ENCODE measurements at regions not wholly inside any gene's neighbourhood (a gene's known extent, or its start where the extent isn't known, plus 50 kb on each side); places are given as distances from the start of the nearest gene placed in this dataset.

DNA sequence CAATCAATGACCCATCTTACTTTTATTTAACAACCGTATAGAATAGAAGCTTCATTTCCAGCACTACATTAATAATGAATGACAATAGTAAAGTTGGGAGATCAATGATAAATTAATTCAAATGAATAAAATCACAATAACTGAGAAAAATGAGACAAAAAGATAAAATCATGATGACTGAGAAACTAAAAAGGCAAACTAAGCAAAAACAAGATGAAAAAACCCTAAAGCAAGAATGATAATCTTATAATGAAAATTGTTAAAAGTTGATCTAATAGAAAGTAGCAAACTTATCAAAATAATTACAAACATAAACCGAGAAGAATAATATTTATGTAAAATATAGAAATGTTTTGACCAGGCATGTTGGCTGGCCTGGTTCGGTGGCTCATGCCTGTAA, 130.4 kb upstream of the INPP4B start:
- H3K9me3 ChIP-seq, result no peaks in the 10 kb centered on the region
- no peak overlapping the region for H3K4me3 ChIP-seq (ENCODE audit: control insufficient read depth in 1 of 2, extremely low read depth in 1 of 2, low read length in 1 of 2)
- H3K27ac ChIP-seq (ENCODE audit: low read length), result no peak overlapping the region
- H3K27me3 ChIP-seq (replicated peaks in 1 of 2; ENCODE audit: control insufficient read depth in 2 of 2, extremely low read depth in 1 of 2, insufficient read depth in 2 of 2, low read length in 1 of 2), result no peaks in the 10 kb centered on the region
- ATAC-seq (replicated peaks in 1 of 4) (no peak), DNase-seq (no peak)
- Mint-ChIP-seq H3K9me3 (no peaks in the 10 kb centered on the region), H3K27ac (no peak overlapping the region), H3K4me1 (no peaks in the 10 kb centered on the region), H3K4me3 (no peak overlapping the region), H3K27me3 (peaks cover under 1 to 3% of the 10 kb centered on the region in 2 donors), H3K36me3 (no peaks in the 10 kb centered on the region)
- 100% methylated on average over 1 of the region's 3 CpGs for WGBS (ENCODE audit: insufficient coverage)
- H3K36me3 ChIP-seq (ENCODE audit: control insufficient read depth in 2 of 2, extremely low read depth in 1 of 2, insufficient read depth in 1 of 2, low read length in 1 of 2), result no peaks in the 10 kb centered on the region
- no peaks in the 10 kb centered on the region for H3K4me1 ChIP-seq (ENCODE audit: control insufficient read depth in 1 of 2, extremely low read depth in 1 of 2, insufficient read depth in 2 of 2, low read length in 2 of 2)
- CTCF ChIA-PET, result no interaction called here
- POLR2A ChIA-PET, result no interaction called here

GRCh38 chr4:142977182-142977581, 131.1 kb upstream of the INPP4B start:
- no peaks in the 10 kb centered on the region for H3K36me3 ChIP-seq (ENCODE audit: control insufficient read depth in 2 of 2, extremely low read depth in 1 of 2, insufficient read depth in 1 of 2, low read length in 1 of 2)
- no peak overlapping the region for H3K27ac ChIP-seq (ENCODE audit: low read length)
- CTCF ChIA-PET, result no interaction called here
- H3K4me1 Mint-ChIP-seq, result no peaks in the 10 kb centered on the region
- H3K27me3 Mint-ChIP-seq, result peaks cover 1 to 3% of the 10 kb centered on the region in 2 donors
- H3K4me3 ChIP-seq (ENCODE audit: control insufficient read depth in 1 of 2, extremely low read depth in 1 of 2, low read length in 1 of 2), result no peak overlapping the region
- H3K9me3 ChIP-seq, result no peaks in the 10 kb centered on the region
- no CpG with 5 or more reads among the region's 1 CpG for WGBS (ENCODE audit: insufficient coverage)
- no peaks in the 10 kb centered on the region for H3K9me3 Mint-ChIP-seq
- no peak overlapping the region for H3K4me3 Mint-ChIP-seq
- POLR2A ChIA-PET, result no interaction called here
- H3K36me3 Mint-ChIP-seq, result no peaks in the 10 kb centered on the region
- H3K27me3 ChIP-seq (replicated peaks in 1 of 2; ENCODE audit: control insufficient read depth in 2 of 2, extremely low read depth in 1 of 2, insufficient read depth in 2 of 2, low read length in 1 of 2), result no peaks in the 10 kb centered on the region
- H3K4me1 ChIP-seq (ENCODE audit: control insufficient read depth in 1 of 2, extremely low read depth in 1 of 2, insufficient read depth in 2 of 2, low read length in 2 of 2), result no peaks in the 10 kb centered on the region
- DNase-seq (no peak), ATAC-seq (replicated peaks in 1 of 4) (no peak)
- H3K27ac Mint-ChIP-seq, result no peak overlapping the region

DNA sequence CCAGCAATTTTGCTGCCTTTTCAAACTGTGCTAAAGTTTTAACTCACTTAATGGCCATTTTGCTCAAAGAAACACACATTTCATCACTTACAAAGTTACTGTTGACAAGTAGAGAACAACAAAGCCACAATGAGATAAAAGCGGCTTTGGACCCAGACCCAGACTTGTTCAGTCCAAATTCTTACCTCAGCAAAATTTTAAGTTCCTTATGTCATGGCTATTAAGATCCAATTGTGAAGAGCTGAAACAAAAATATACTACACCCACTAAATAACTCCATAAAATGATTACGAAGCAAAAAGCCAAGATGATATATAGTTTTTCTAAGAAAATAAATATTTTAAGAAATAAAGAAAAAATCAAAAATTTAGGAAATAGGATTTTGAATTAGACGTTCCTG, 137.0 kb upstream of the INPP4B start:
- ATAC-seq (replicated peaks in 1 of 4) (no peak), DNase-seq (no peak)
- Mint-ChIP-seq H3K27me3 (peaks cover 0 to 1% of the 10 kb centered on the region in 2 donors), H3K9me3 (peaks cover 0 to 4% (median 4%) of the 10 kb centered on the region in 3 donors), H3K27ac (no peak overlapping the region), H3K36me3 (no peaks in the 10 kb centered on the region), H3K4me1 (no peaks in the 10 kb centered on the region), H3K4me3 (no peak overlapping the region)
- no peaks in the 10 kb centered on the region for H3K9me3 ChIP-seq
- no peaks in the 10 kb centered on the region for H3K27me3 ChIP-seq (replicated peaks in 1 of 2; ENCODE audit: control insufficient read depth in 2 of 2, extremely low read depth in 1 of 2, insufficient read depth in 2 of 2, low read length in 1 of 2)
- ChIA-PET POLR2A (no interaction called here), CTCF (no interaction called here)
- H3K27ac ChIP-seq (ENCODE audit: low read length), result no peak overlapping the region
- H3K4me1 ChIP-seq (ENCODE audit: control insufficient read depth in 1 of 2, extremely low read depth in 1 of 2, insufficient read depth in 2 of 2, low read length in 2 of 2), result no peaks in the 10 kb centered on the region
- 100% methylated on average over 1 of the region's 3 CpGs for WGBS (ENCODE audit: insufficient coverage)
- no peaks in the 10 kb centered on the region for H3K36me3 ChIP-seq (ENCODE audit: control insufficient read depth in 2 of 2, extremely low read depth in 1 of 2, insufficient read depth in 1 of 2, low read length in 1 of 2)
- H3K4me3 ChIP-seq (ENCODE audit: control insufficient read depth in 1 of 2, extremely low read depth in 1 of 2, low read length in 1 of 2), result no peak overlapping the region

GRCh38 chr4:142983589-142983988, 137.5 kb upstream of the INPP4B start:
- Mint-ChIP-seq H3K27ac (no peak overlapping the region), H3K4me1 (no peaks in the 10 kb centered on the region), H3K27me3 (peaks cover 0 to 1% of the 10 kb centered on the region in 2 donors), H3K9me3 (peaks cover 2 to 4% (median 4%) of the 10 kb centered on the region in 3 donors), H3K4me3 (no peak overlapping the region), H3K36me3 (no peaks in the 10 kb centered on the region)
- no peak for ATAC-seq (replicated peaks in 1 of 4)
- H3K4me1 ChIP-seq (ENCODE audit: control insufficient read depth in 1 of 2, extremely low read depth in 1 of 2, insufficient read depth in 2 of 2, low read length in 2 of 2), result no peaks in the 10 kb centered on the region
- no peaks in the 10 kb centered on the region for H3K9me3 ChIP-seq
- WGBS (ENCODE audit: insufficient coverage), result 100% methylated on average over 1 of the region's 2 CpGs
- no peak overlapping the region for H3K4me3 ChIP-seq (ENCODE audit: control insufficient read depth in 1 of 2, extremely low read depth in 1 of 2, low read length in 1 of 2)
- no peak for DNase-seq
- H3K27ac ChIP-seq (ENCODE audit: low read length), result no peak overlapping the region
- ChIA-PET CTCF (no interaction called here), POLR2A (no interaction called here)
- no peaks in the 10 kb centered on the region for H3K36me3 ChIP-seq (ENCODE audit: control insufficient read depth in 2 of 2, extremely low read depth in 1 of 2, insufficient read depth in 1 of 2, low read length in 1 of 2)
- H3K27me3 ChIP-seq (replicated peaks in 1 of 2; ENCODE audit: control insufficient read depth in 2 of 2, extremely low read depth in 1 of 2, insufficient read depth in 2 of 2, low read length in 1 of 2), result no peaks in the 10 kb centered on the region

DNA sequence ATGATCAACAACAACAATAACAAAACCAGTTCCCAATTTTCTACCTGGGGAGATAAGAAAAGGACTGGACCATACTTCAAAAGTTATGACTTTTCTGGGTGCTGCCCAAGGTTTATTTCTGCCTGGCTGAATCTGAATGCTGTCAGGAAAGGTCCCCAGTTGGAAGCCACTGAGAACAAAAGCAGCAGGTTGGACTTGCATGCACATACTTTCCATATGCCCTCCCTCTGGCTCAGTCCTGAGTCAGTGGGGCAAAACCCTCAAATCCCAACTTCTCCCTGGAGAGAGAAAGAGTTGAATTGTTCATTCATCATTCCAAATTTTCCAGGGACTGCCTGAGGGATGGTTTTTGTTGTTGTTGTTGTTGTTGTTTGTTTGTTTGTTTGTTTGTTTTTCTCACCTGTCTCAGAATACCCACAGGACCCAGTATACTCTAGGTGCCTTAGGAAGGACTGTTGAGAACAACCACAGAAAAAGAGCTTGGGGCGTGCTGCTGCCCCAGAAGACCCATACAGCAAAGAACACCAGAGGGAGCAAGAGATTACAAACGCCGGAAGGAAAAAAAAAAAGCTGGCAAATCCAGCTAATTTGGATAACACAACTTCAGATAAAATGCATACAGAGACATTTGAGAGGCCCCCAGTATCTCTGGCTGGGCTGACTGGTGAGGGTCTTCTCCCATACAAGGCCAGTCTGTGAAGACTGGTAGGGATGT, 138.9 kb upstream of the INPP4B start:
- no peak for DNase-seq
- no peaks in the 10 kb centered on the region for H3K4me1 ChIP-seq (ENCODE audit: control insufficient read depth in 1 of 2, extremely low read depth in 1 of 2, insufficient read depth in 2 of 2, low read length in 2 of 2)
- no peak for ATAC-seq (replicated peaks in 1 of 4)
- Mint-ChIP-seq H3K27me3 (peaks cover 0 to 3% of the 10 kb centered on the region in 2 donors), H3K4me3 (no peak overlapping the region), H3K27ac (no peak overlapping the region), H3K9me3 (peaks cover 2 to 12% (median 8%) of the 10 kb centered on the region in 3 donors), H3K4me1 (no peaks in the 10 kb centered on the region), H3K36me3 (no peaks in the 10 kb centered on the region)
- H3K9me3 ChIP-seq, result no peaks in the 10 kb centered on the region
- WGBS (ENCODE audit: insufficient coverage), result no CpG with 5 or more reads among the region's 3 CpGs
- H3K4me3 ChIP-seq (ENCODE audit: control insufficient read depth in 1 of 2, extremely low read depth in 1 of 2, low read length in 1 of 2), result no peak overlapping the region
- H3K27ac ChIP-seq (ENCODE audit: low read length), result no peak overlapping the region
- H3K27me3 ChIP-seq (replicated peaks in 1 of 2; ENCODE audit: control insufficient read depth in 2 of 2, extremely low read depth in 1 of 2, insufficient read depth in 2 of 2, low read length in 1 of 2), result no peaks in the 10 kb centered on the region
- CTCF ChIA-PET, result no interaction called here
- POLR2A ChIA-PET, result no interaction called here
- no peaks in the 10 kb centered on the region for H3K36me3 ChIP-seq (ENCODE audit: control insufficient read depth in 2 of 2, extremely low read depth in 1 of 2, insufficient read depth in 1 of 2, low read length in 1 of 2)

GRCh38 chr4:143016171-143016570, 168.5 kb upstream of the USP38 start:
- H3K27ac Mint-ChIP-seq, result no peak overlapping the region
- H3K4me1 Mint-ChIP-seq, result no peaks in the 10 kb centered on the region

DNA sequence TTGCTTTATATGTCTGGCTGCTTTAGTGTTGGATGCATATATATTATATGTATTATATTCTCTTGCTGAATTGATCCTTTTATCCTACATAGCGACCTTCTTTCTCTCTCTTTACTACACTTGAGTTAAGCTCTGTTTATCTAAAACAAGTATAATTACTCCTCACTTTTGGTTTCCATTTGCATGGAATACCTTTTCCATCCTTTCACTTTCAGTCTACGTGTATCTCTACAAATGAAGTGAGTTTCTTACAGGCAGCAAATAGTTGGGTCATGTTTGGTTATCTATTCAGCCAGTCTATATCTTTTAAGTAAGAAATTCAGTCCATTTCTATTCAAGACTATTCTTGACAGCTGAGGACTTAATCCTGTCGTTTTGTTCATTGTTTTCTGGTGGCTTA, 167.5 kb upstream of the USP38 start:
- Histone ChIP-seq H3K27me3 (replicated peaks in 1 of 2; ENCODE audit: control insufficient read depth in 2 of 2, extremely low read depth in 1 of 2, insufficient read depth in 2 of 2, low read length in 1 of 2) (peaks cover 0 to 6% of the 10 kb centered on the region in 2 experiments), H3K9me3 (no peaks in the 10 kb centered on the region), H3K36me3 (ENCODE audit: control insufficient read depth in 2 of 2, extremely low read depth in 1 of 2, insufficient read depth in 1 of 2, low read length in 1 of 2) (no peaks in the 10 kb centered on the region), H3K27ac (ENCODE audit: low read length) (no peak overlapping the region), H3K4me1 (ENCODE audit: control insufficient read depth in 1 of 2, extremely low read depth in 1 of 2, insufficient read depth in 2 of 2, low read length in 2 of 2) (no peaks in the 10 kb centered on the region), H3K4me3 (ENCODE audit: control insufficient read depth in 1 of 2, extremely low read depth in 1 of 2, low read length in 1 of 2) (no peak overlapping the region)
- no peak for DNase-seq
- Mint-ChIP-seq H3K4me3 (no peak overlapping the region), H3K36me3 (no peaks in the 10 kb centered on the region), H3K27ac (no peak overlapping the region), H3K27me3 (peaks cover 1 to 6% of the 10 kb centered on the region in 2 donors), H3K9me3 (peaks cover 0 to 10% (median 9%) of the 10 kb centered on the region in 3 donors), H3K4me1 (no peaks in the 10 kb centered on the region)
- WGBS (ENCODE audit: insufficient coverage), result no CpG with 5 or more reads among the region's 3 CpGs
- ChIA-PET POLR2A (no interaction called here), CTCF (no interaction called here)
- no peak for ATAC-seq (replicated peaks in 1 of 4)

More at GRCh38 chr4:143016171-143016570, 168.5 kb upstream of the USP38 start:
- no peak for ATAC-seq (replicated peaks in 1 of 4)
- WGBS (ENCODE audit: insufficient coverage), result 58% methylated on average over 3 of the region's 5 CpGs
- ChIA-PET POLR2A (no interaction called here), CTCF (no interaction called here)
- H3K4me3 ChIP-seq (ENCODE audit: control insufficient read depth in 1 of 2, extremely low read depth in 1 of 2, low read length in 1 of 2), result no peak overlapping the region
- no peak overlapping the region for H3K27ac ChIP-seq (ENCODE audit: low read length)
- no peaks in the 10 kb centered on the region for H3K4me1 ChIP-seq (ENCODE audit: control insufficient read depth in 1 of 2, extremely low read depth in 1 of 2, insufficient read depth in 2 of 2, low read length in 2 of 2)
- peaks cover 0 to 6% of the 10 kb centered on the region in 2 experiments for H3K27me3 ChIP-seq (replicated peaks in 1 of 2; ENCODE audit: control insufficient read depth in 2 of 2, extremely low read depth in 1 of 2, insufficient read depth in 2 of 2, low read length in 1 of 2)
- Mint-ChIP-seq H3K36me3 (no peaks in the 10 kb centered on the region), H3K4me3 (no peak overlapping the region), H3K9me3 (peaks cover 0 to 14% (median 14%) of the 10 kb centered on the region in 3 donors), H3K27me3 (peaks cover 0 to 5% of the 10 kb centered on the region in 2 donors)
- H3K36me3 ChIP-seq (ENCODE audit: control insufficient read depth in 2 of 2, extremely low read depth in 1 of 2, insufficient read depth in 1 of 2, low read length in 1 of 2), result no peaks in the 10 kb centered on the region
- no peaks in the 10 kb centered on the region for H3K9me3 ChIP-seq
- DNase-seq, result no peak
